ENCODE measurements at regions not wholly inside any gene's neighbourhood (a gene's known extent, or its start where the extent isn't known, plus 50 kb on each side); places are given as distances from the start of the nearest gene placed in this dataset.
A peak's percentile ranks its signal among the peaks of the same experiment; 100 is the strongest.
"Not testable (repeated sequence)": the region's sequence is repeated elsewhere in the genome, so short reads cannot be mapped to it uniquely, and the experiment has no call there.

- Histone ChIP-seq H3K27me3 (ENCODE audit: control insufficient read depth, insufficient read depth, low read length) (no peaks in the 10 kb centered on the region), H3K4me3 (ENCODE audit: insufficient read depth, low read depth, low read length) (no peak overlapping the region), H3K36me3 (replicated peaks; ENCODE audit: control insufficient read depth, insufficient read depth, low read length) (no peaks in the 10 kb centered on the region)
- no peak for DNase-seq
Observed at GRCh38 chrX:40933132-40933705, 152.0 kb upstream of the USP9X start.

GRCh38 chrX:40933706-40934425 lies 151.4 kb upstream of the USP9X start:
- no peak overlapping the region for H3K4me3 ChIP-seq (ENCODE audit: insufficient read depth, low read depth, low read length)

GRCh38 chrX:40936827-40937226 lies 148.4 kb upstream of the USP9X start:
- Histone ChIP-seq H3K4me3 (ENCODE audit: insufficient read depth, low read depth, low read length) (no peak overlapping the region), H3K36me3 (replicated peaks; ENCODE audit: control insufficient read depth, insufficient read depth, low read length) (no peaks in the 10 kb centered on the region), H3K27me3 (ENCODE audit: control insufficient read depth, insufficient read depth, low read length) (no peaks in the 10 kb centered on the region)
- DNase-seq, result no peak

More at GRCh38 chrX:40933706-40934425, 151.4 kb upstream of the USP9X start:
- Histone ChIP-seq H3K27me3 (ENCODE audit: control insufficient read depth, insufficient read depth, low read length) (no peaks in the 10 kb centered on the region), H3K36me3 (replicated peaks; ENCODE audit: control insufficient read depth, insufficient read depth, low read length) (no peaks in the 10 kb centered on the region)
- peak; percentile 35 for DNase-seq

GRCh38 chrX:40938423-40938822 lies 146.8 kb upstream of the USP9X start:
- DNase-seq, result no peak
- no peaks in the 10 kb centered on the region for H3K27me3 ChIP-seq (ENCODE audit: control insufficient read depth, insufficient read depth, low read length)
- H3K4me3 ChIP-seq (ENCODE audit: insufficient read depth, low read depth, low read length), result no peak overlapping the region
- H3K36me3 ChIP-seq (replicated peaks; ENCODE audit: control insufficient read depth, insufficient read depth, low read length), result no peaks in the 10 kb centered on the region

GRCh38 chrX:40943093-40943641 lies 142.1 kb upstream of the USP9X start:
- no peak overlapping the region for H3K4me3 ChIP-seq (ENCODE audit: insufficient read depth, low read depth, low read length)
- no peaks in the 10 kb centered on the region for H3K27me3 ChIP-seq (ENCODE audit: control insufficient read depth, insufficient read depth, low read length)
- DNase-seq, result no peak
- H3K36me3 ChIP-seq (replicated peaks; ENCODE audit: control insufficient read depth, insufficient read depth, low read length), result no peaks in the 10 kb centered on the region

GRCh38 chrX:40945361-40945713 lies 139.9 kb upstream of the USP9X start:
- H3K4me3 ChIP-seq (ENCODE audit: insufficient read depth, low read depth, low read length), result no peak overlapping the region
- H3K36me3 ChIP-seq (replicated peaks; ENCODE audit: control insufficient read depth, insufficient read depth, low read length), result no peaks in the 10 kb centered on the region
- no peaks in the 10 kb centered on the region for H3K27me3 ChIP-seq (ENCODE audit: control insufficient read depth, insufficient read depth, low read length)
- DNase-seq, result peak; percentile 28

GRCh38 chrX:40947276-40947675 lies 138.0 kb upstream of the USP9X start:
- H3K4me3 ChIP-seq (ENCODE audit: insufficient read depth, low read depth, low read length), result no peak overlapping the region
- H3K36me3 ChIP-seq (replicated peaks; ENCODE audit: control insufficient read depth, insufficient read depth, low read length), result no peaks in the 10 kb centered on the region
- no peak for DNase-seq
- no peaks in the 10 kb centered on the region for H3K27me3 ChIP-seq (ENCODE audit: control insufficient read depth, insufficient read depth, low read length)

GRCh38 chrX:40949071-40949470 lies 136.2 kb upstream of the USP9X start:
- no peaks in the 10 kb centered on the region for H3K27me3 ChIP-seq (ENCODE audit: control insufficient read depth, insufficient read depth, low read length)

GRCh38 chrX:40950546-40950945 lies 134.7 kb upstream of the USP9X start:
- no peak for DNase-seq
- no peaks in the 10 kb centered on the region for H3K27me3 ChIP-seq (ENCODE audit: control insufficient read depth, insufficient read depth, low read length)
- H3K4me3 ChIP-seq (ENCODE audit: insufficient read depth, low read depth, low read length), result no peak overlapping the region
- no peaks in the 10 kb centered on the region for H3K36me3 ChIP-seq (replicated peaks; ENCODE audit: control insufficient read depth, insufficient read depth, low read length)

More at GRCh38 chrX:40949071-40949470, 136.2 kb upstream of the USP9X start:
- no peak overlapping the region for H3K4me3 ChIP-seq (ENCODE audit: insufficient read depth, low read depth, low read length)
- DNase-seq, result no peak
- no peaks in the 10 kb centered on the region for H3K36me3 ChIP-seq (replicated peaks; ENCODE audit: control insufficient read depth, insufficient read depth, low read length)

GRCh38 chrX:40951407-40951806 lies 133.8 kb upstream of the USP9X start:
- not testable (repeated sequence) for H3K4me3 ChIP-seq (ENCODE audit: insufficient read depth, low read depth, low read length); H3K27me3 ChIP-seq (ENCODE audit: control insufficient read depth, insufficient read depth, low read length); DNase-seq; H3K36me3 ChIP-seq (replicated peaks; ENCODE audit: control insufficient read depth, insufficient read depth, low read length)

GRCh38 chrX:40952855-40953254 lies 132.4 kb upstream of the USP9X start:
- no peaks in the 10 kb centered on the region for H3K36me3 ChIP-seq (replicated peaks; ENCODE audit: control insufficient read depth, insufficient read depth, low read length)
- no peak overlapping the region for H3K4me3 ChIP-seq (ENCODE audit: insufficient read depth, low read depth, low read length)
- no peaks in the 10 kb centered on the region for H3K27me3 ChIP-seq (ENCODE audit: control insufficient read depth, insufficient read depth, low read length)
- DNase-seq, result no peak

- no peak for DNase-seq
- H3K4me3 ChIP-seq (ENCODE audit: insufficient read depth, low read depth, low read length), result no peak overlapping the region
- H3K27me3 ChIP-seq (ENCODE audit: control insufficient read depth, insufficient read depth, low read length), result no peaks in the 10 kb centered on the region
- no peaks in the 10 kb centered on the region for H3K36me3 ChIP-seq (replicated peaks; ENCODE audit: control insufficient read depth, insufficient read depth, low read length)
Observed at GRCh38 chrX:40953369-40953768, 131.9 kb upstream of the USP9X start.

- Histone ChIP-seq H3K36me3 (replicated peaks; ENCODE audit: control insufficient read depth, insufficient read depth, low read length) (no peaks in the 10 kb centered on the region), H3K4me3 (ENCODE audit: insufficient read depth, low read depth, low read length) (no peak overlapping the region), H3K27me3 (ENCODE audit: control insufficient read depth, insufficient read depth, low read length) (no peaks in the 10 kb centered on the region)
- no peak for DNase-seq
Observed at GRCh38 chrX:40960041-40960440, 125.2 kb upstream of the USP9X start.

- H3K36me3 ChIP-seq (replicated peaks; ENCODE audit: control insufficient read depth, insufficient read depth, low read length), result no peaks in the 10 kb centered on the region
- H3K4me3 ChIP-seq (ENCODE audit: insufficient read depth, low read depth, low read length), result no peak overlapping the region
- H3K27me3 ChIP-seq (ENCODE audit: control insufficient read depth, insufficient read depth, low read length), result no peaks in the 10 kb centered on the region
- no peak for DNase-seq
Observed at GRCh38 chrX:40962793-40963407, 122.3 kb upstream of the USP9X start.

- no peak overlapping the region for H3K4me3 ChIP-seq (ENCODE audit: insufficient read depth, low read depth, low read length)
- no peak for DNase-seq
- no peaks in the 10 kb centered on the region for H3K36me3 ChIP-seq (replicated peaks; ENCODE audit: control insufficient read depth, insufficient read depth, low read length)
- H3K27me3 ChIP-seq (ENCODE audit: control insufficient read depth, insufficient read depth, low read length), result no peaks in the 10 kb centered on the region
Observed at GRCh38 chrX:40964008-40964407, 121.2 kb upstream of the USP9X start.
